Naive thymus-derived CD4-positive, alpha-beta T cell (primary cell): ENCODE measurements at regions not wholly inside any gene's neighbourhood (a gene's known extent, or its start where the extent isn't known, plus 50 kb on each side); places are given as distances from the start of the nearest gene placed in this dataset.

Source experiments
- ATAC-seq: fragments of 150-1000 bp; cut with Tn5 transposase; 2 replicates; pipeline ENCODE4 v1.10.0; 2021; ENCODE audit warnings: mild to moderate bottlenecking, moderate library complexity
- CTCF ChIA-PET: fragments of 350-600 bp; sonication (Branson Sonifier 250); formaldehyde crosslinking; loops from one replicate; lab custom pipeline; 2021; ENCODE audit warnings: antibody characterized with exemption; lab: Charles Lee
- POLR2A ChIA-PET: fragments of 350-600 bp; sonication (Branson Sonifier 250); formaldehyde crosslinking; loops from one replicate; lab custom pipeline; 2021; ENCODE audit warnings: antibody characterized with exemption, inconsistent platforms; lab: Charles Lee
- DNase-seq, 9 donors: peaks; one replicate each; pipeline versions ENCODE4 v3.0.0 to v3.0.0-alpha.2; 2020 to 2022; ENCODE audit warnings: mixed read lengths in 1 of 9
- H3K27ac ChIP-seq: one replicate; pipeline ENCODE4 v1.7.0; 2013; ENCODE audit warnings: mild to moderate bottlenecking, low read depth, low read length, moderate library complexity
- H3K27me3 ChIP-seq, 2 donors: one replicate each; pipeline ENCODE4 v1.7.0; 2013; ENCODE audit warnings: low read length in 2 of 2, mild to moderate bottlenecking in 2 of 2, moderate library complexity in 2 of 2; ENCODE audit not compliant: control insufficient read depth in 2 of 2, insufficient read depth in 2 of 2
- H3K36me3 ChIP-seq, 3 experiments: 1 replicate in 2 of 3; 2 replicates in 1 of 3; pipeline ENCODE4 v1.7.0; 2013; ENCODE audit warnings: low read length in 3 of 3, mild to moderate bottlenecking in 3 of 3, moderate library complexity in 1 of 3; ENCODE audit not compliant: insufficient read depth in 3 of 3, control insufficient read depth in 2 of 3
- H3K4me1 ChIP-seq, 2 donors: one replicate each; pipeline ENCODE4 v1.7.0; 2013; ENCODE audit warnings: low read length in 2 of 2, mild to moderate bottlenecking in 2 of 2, moderate library complexity in 1 of 2; ENCODE audit not compliant: control insufficient read depth in 2 of 2, insufficient read depth in 2 of 2
- H3K4me3 ChIP-seq: 2 replicates; pipeline ENCODE4 v1.7.0; 2013; ENCODE audit warnings: mild to moderate bottlenecking, low read length
- H3K9me3 ChIP-seq, 3 experiments: 1 replicate in 2 of 3; 2 replicates in 1 of 3; pipeline ENCODE4 v1.7.0; 2013; ENCODE audit warnings: low read length in 3 of 3; ENCODE audit not compliant: control insufficient read depth in 2 of 3
- H3K27ac Mint-ChIP-seq, 9 donors: one replicate each; pipeline ENCODE4 v1.8.0; 2020 to 2022; ENCODE audit warnings: mixed read lengths in 9 of 9, mild to moderate bottlenecking in 8 of 9, moderate library complexity in 5 of 9, inconsistent platforms in 2 of 9
- H3K27me3 Mint-ChIP-seq, 5 donors: one replicate each; pipeline ENCODE4 v1.8.0; 2021 to 2022; ENCODE audit warnings: mixed read lengths in 5 of 5, mild to moderate bottlenecking in 1 of 5
- H3K36me3 Mint-ChIP-seq, 5 donors: one replicate each; pipeline ENCODE4 v1.8.0; 2020 to 2022; ENCODE audit warnings: mixed read lengths in 5 of 5, mild to moderate bottlenecking in 3 of 5, inconsistent platforms in 1 of 5
- H3K4me1 Mint-ChIP-seq, 7 donors: one replicate each; pipeline ENCODE4 v1.8.0; 2020 to 2022; ENCODE audit warnings: mixed read lengths in 7 of 7, mild to moderate bottlenecking in 3 of 7, inconsistent platforms in 1 of 7
- H3K4me3 Mint-ChIP-seq, 10 donors: one replicate each; pipeline ENCODE4 v1.8.0; 2020 to 2022; ENCODE audit warnings: mild to moderate bottlenecking in 10 of 10, mixed read lengths in 10 of 10, moderate library complexity in 6 of 10, inconsistent platforms in 2 of 10
- H3K9me3 Mint-ChIP-seq, 11 donors: one replicate each; pipeline ENCODE4 v1.8.0; 2020 to 2022; ENCODE audit warnings: mixed read lengths in 11 of 11, mild to moderate bottlenecking in 4 of 11, inconsistent platforms in 1 of 11, moderate library complexity in 1 of 11
- intact Hi-C, 2 donors: fragments of 100-400 bp; cut with micrococcal nuclease; formaldehyde crosslinking; loops; one replicate each; pipeline ENCODE4 v1.15.1; 2023

DNA sequence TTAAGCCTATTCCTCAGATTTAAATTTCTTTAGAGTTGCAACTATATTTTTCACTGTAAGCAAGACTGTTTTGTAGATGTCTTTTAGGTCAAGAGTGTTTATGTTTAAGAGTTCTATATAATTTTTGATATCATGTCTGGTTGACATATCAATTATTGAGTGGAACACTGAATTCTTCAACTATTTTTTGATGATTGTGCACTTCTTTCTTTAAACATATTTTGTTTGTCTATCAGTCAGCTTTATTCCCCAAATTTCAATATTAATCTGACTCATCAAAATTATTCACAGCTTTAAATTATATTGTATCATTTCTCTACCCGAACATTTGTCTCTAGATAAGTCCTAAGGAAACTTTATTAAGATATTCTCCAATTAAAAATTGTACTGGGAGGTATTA lies 933.6 kb upstream of the ROBO1 start:
- no peak for DNase-seq
- CTCF ChIA-PET: no interaction called here
- Mint-ChIP-seq H3K27me3 (no peaks in the 10 kb centered on the region), H3K9me3 (peaks cover 6 to 20% (median 10%) of the 10 kb centered on the region in 11 donors), H3K36me3 (peaks cover 0 to 3% (median 0%) of the 10 kb centered on the region in 5 donors), H3K4me1 (no peaks in the 10 kb centered on the region), H3K4me3 (no peak overlapping the region), H3K27ac (no peak overlapping the region)
- POLR2A ChIA-PET: no interaction called here
- no peaks in the 10 kb centered on the region for H3K36me3 ChIP-seq
- H3K9me3 ChIP-seq: peaks cover 0 to 6% (median 0%) of the 10 kb centered on the region in 3 experiments
- H3K27me3 ChIP-seq: no peaks in the 10 kb centered on the region
- ATAC-seq: no peak
- no peaks in the 10 kb centered on the region for H3K4me1 ChIP-seq
- intact Hi-C loops: no loop called here
- no peak overlapping the region for H3K27ac ChIP-seq
- no peak overlapping the region for H3K4me3 ChIP-seq

DNA sequence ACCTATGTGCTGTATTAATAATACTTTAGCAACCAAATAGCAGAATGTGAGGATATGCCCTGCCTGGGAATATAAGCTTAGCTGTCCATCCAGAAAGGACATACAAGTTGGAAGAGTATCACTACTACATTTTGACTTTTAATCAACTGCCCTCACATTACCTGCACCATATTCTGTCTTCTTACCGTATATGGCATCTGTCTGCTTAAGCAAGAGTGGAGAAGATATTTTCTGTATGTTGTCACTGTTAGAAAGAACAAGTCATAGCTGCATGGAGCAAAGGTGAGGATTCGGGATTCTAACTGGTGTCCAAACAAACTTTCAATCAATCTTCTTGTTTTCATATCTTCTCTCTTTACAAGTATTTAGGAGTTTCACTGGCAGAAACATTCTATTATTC lies 929.5 kb upstream of the ROBO1 start:
- Histone ChIP-seq H3K4me3 (no peak overlapping the region), H3K27me3 (no peaks in the 10 kb centered on the region), H3K36me3 (no peaks in the 10 kb centered on the region), H3K27ac (no peak overlapping the region), H3K4me1 (no peaks in the 10 kb centered on the region), H3K9me3 (no peaks in the 10 kb centered on the region)
- POLR2A ChIA-PET: no interaction called here
- Mint-ChIP-seq H3K4me1 (no peaks in the 10 kb centered on the region), H3K27me3 (no peaks in the 10 kb centered on the region), H3K4me3 (no peak overlapping the region), H3K27ac (no peak overlapping the region), H3K36me3 (no peaks in the 10 kb centered on the region), H3K9me3 (peaks cover 0 to 28% (median 2%) of the 10 kb centered on the region in 11 donors)
- CTCF ChIA-PET: no interaction called here
- ATAC-seq: no peak
- intact Hi-C loops: no loop called here
- no peak for DNase-seq

DNA sequence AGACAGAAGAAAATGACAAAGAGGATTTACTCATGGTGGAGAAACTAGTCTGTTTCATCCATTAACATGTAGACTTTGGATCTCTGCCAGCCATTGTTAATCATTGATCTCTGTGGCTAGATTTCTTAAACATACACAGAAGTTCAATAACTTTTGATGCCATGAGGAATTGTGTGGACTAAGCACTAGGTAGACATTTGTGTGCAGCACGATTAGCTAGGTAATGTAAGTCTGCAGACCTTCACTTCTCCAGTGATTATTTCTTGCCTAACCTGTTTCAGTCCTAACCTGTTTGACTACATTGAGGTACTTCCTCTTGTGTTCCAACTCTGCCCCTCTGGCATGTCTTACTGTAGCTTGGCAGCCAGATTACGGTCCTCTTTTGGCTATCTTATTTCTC lies 928.5 kb upstream of the ROBO1 start:
- Histone ChIP-seq H3K4me3 (no peak overlapping the region), H3K36me3 (no peaks in the 10 kb centered on the region), H3K27ac (no peak overlapping the region), H3K27me3 (no peaks in the 10 kb centered on the region), H3K4me1 (no peaks in the 10 kb centered on the region), H3K9me3 (no peaks in the 10 kb centered on the region)
- Mint-ChIP-seq H3K36me3 (no peaks in the 10 kb centered on the region), H3K27me3 (no peaks in the 10 kb centered on the region), H3K4me3 (no peak overlapping the region), H3K9me3 (peaks cover 0 to 32% (median 4%) of the 10 kb centered on the region in 11 donors), H3K4me1 (no peaks in the 10 kb centered on the region), H3K27ac (no peak overlapping the region)
- CTCF ChIA-PET: no interaction called here
- ATAC-seq: no peak
- intact Hi-C loops: no loop called here
- POLR2A ChIA-PET: no interaction called here
- DNase-seq: no peak

DNA sequence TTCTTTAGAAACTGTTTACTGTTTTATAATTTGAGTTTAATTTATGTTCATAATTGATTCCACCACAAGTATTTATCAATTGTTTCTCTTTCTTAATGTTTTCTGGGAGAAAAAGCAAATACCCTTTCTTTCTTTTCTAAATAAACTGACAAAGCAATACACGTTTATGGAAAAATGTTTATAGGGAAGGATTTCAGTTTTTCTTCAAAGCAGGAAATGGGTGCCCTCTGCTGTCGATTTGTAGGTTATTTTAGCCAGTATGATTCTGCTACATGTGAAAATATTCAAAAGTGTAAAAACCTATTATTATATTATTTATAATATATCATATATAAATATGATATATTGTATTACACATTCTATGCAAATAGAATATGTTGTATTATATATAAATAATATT lies 921.0 kb upstream of the ROBO1 start:
- DNase-seq (no peak), ATAC-seq (no peak)
- Histone ChIP-seq H3K4me1 (no peaks in the 10 kb centered on the region), H3K36me3 (no peaks in the 10 kb centered on the region), H3K9me3 (no peaks in the 10 kb centered on the region), H3K27ac (no peak overlapping the region), H3K4me3 (no peak overlapping the region), H3K27me3 (no peaks in the 10 kb centered on the region)
- no peaks in the 10 kb centered on the region for H3K4me1 Mint-ChIP-seq
- no peaks in the 10 kb centered on the region for H3K27me3 Mint-ChIP-seq
- CTCF ChIA-PET: no interaction called here
- no peaks in the 10 kb centered on the region for H3K36me3 Mint-ChIP-seq
- intact Hi-C loops: no loop called here
- no peak overlapping the region for H3K4me3 Mint-ChIP-seq
- no peak overlapping the region for H3K27ac Mint-ChIP-seq
- peaks cover 0 to 21% (median 5%) of the 10 kb centered on the region in 11 donors for H3K9me3 Mint-ChIP-seq
- POLR2A ChIA-PET: no interaction called here

DNA sequence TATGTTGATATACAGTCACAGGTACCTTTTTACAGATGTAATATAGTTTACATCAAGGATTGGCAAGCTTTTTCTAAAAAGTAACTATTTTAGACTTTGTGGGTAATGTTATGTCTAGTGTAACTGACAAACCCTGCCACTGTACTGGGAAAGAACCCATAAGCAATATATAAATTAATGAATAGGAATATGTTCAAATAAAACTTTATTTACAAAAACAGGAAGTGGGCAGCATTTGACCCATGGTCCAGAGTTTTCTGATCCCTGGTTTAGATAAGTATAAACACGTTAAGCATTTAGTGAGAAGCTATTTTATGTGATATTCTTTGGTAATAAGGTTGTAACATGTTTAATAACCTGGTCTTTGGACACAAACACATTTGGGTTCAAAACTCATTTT lies 915.2 kb upstream of the ROBO1 start:
- POLR2A ChIA-PET: no interaction called here
- no peaks in the 10 kb centered on the region for H3K4me1 ChIP-seq
- no peaks in the 10 kb centered on the region for H3K9me3 ChIP-seq
- Mint-ChIP-seq H3K9me3 (peaks cover 0 to 39% (median 0%) of the 10 kb centered on the region in 11 donors), H3K4me1 (no peaks in the 10 kb centered on the region), H3K4me3 (no peak overlapping the region), H3K27me3 (no peaks in the 10 kb centered on the region), H3K27ac (no peak overlapping the region), H3K36me3 (no peaks in the 10 kb centered on the region)
- DNase-seq: no peak
- no peaks in the 10 kb centered on the region for H3K27me3 ChIP-seq
- CTCF ChIA-PET: no interaction called here
- ATAC-seq: no peak
- no peaks in the 10 kb centered on the region for H3K36me3 ChIP-seq
- no peak overlapping the region for H3K4me3 ChIP-seq
- H3K27ac ChIP-seq: no peak overlapping the region
- intact Hi-C loops: no loop called here

DNA sequence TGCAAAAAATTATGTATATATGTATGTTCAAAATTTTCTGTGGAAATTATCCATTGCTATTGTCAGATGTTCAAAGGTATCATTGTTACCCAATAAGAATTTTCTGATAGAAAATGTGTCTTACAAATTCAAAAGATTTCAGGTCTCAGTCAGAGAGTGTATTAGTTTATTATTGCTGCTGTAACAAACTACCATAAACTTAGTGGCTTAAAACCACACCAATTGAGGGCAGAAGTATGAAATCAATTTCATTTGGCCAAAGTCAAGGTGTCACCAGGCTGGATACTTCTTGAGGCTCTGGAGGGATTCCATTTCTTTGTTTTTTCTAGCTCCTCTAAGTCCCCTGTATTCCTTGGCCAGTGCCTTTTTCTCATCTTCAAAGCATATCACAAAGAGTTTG lies 914.4 kb upstream of the ROBO1 start:
- H3K9me3 ChIP-seq: no peaks in the 10 kb centered on the region
- DNase-seq (no peak), ATAC-seq (no peak)
- Mint-ChIP-seq H3K9me3 (peaks cover 0 to 39% (median 0%) of the 10 kb centered on the region in 11 donors), H3K27me3 (no peaks in the 10 kb centered on the region), H3K4me1 (no peaks in the 10 kb centered on the region), H3K4me3 (no peak overlapping the region), H3K36me3 (no peaks in the 10 kb centered on the region), H3K27ac (no peak overlapping the region)
- no peaks in the 10 kb centered on the region for H3K27me3 ChIP-seq
- CTCF ChIA-PET: no interaction called here
- intact Hi-C loops: no loop called here
- H3K4me3 ChIP-seq: no peak overlapping the region
- no peaks in the 10 kb centered on the region for H3K4me1 ChIP-seq
- no peaks in the 10 kb centered on the region for H3K36me3 ChIP-seq
- POLR2A ChIA-PET: no interaction called here
- no peak overlapping the region for H3K27ac ChIP-seq

DNA sequence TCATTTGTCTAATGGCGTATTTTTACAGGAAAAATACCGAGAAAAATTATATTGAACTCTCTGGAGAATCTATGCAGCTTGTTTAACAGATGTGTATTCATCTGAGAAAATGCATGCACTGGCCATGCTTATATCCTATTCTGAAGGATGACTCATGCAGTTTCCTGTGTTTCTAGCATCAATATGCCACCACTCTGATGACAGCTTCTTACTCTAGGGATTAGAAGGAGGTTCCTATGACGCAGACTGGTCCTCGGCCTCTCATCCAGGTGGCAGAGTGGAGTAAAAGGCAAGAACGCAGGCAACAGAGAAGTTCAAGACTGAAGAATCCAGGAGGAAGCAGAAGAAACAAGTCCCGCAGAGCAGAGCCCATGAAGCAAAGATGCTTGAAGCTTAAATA lies 910.0 kb upstream of the ROBO1 start:
- no peak for ATAC-seq
- no peaks in the 10 kb centered on the region for H3K4me1 Mint-ChIP-seq
- Histone ChIP-seq H3K36me3 (no peaks in the 10 kb centered on the region), H3K27ac (no peak overlapping the region), H3K4me3 (no peak overlapping the region), H3K4me1 (no peaks in the 10 kb centered on the region), H3K9me3 (no peaks in the 10 kb centered on the region), H3K27me3 (no peaks in the 10 kb centered on the region)
- CTCF ChIA-PET: no interaction called here
- POLR2A ChIA-PET: no interaction called here
- no peaks in the 10 kb centered on the region for H3K36me3 Mint-ChIP-seq
- no peak overlapping the region for H3K4me3 Mint-ChIP-seq
- no peak overlapping the region for H3K27ac Mint-ChIP-seq
- no peak for DNase-seq
- intact Hi-C loops: no loop called here
- H3K9me3 Mint-ChIP-seq: peaks cover 0 to 27% (median 1%) of the 10 kb centered on the region in 11 donors
- no peaks in the 10 kb centered on the region for H3K27me3 Mint-ChIP-seq
